T-helper 1 cell (primary cell): ENCODE measurements at regions not wholly inside any gene's neighbourhood (a gene's known extent, or its start where the extent isn't known, plus 50 kb on each side); places are given as distances from the start of the nearest gene placed in this dataset.
"Not testable (repeated sequence)": the region's sequence is repeated elsewhere in the genome, so short reads cannot be mapped to it uniquely, and the experiment has no call there.

Experiments
- DNase-seq, 5 donors: peaks; one replicate each; pipeline ENCODE4 v3.0.0-alpha.2; 2012 to 2020

DNA sequence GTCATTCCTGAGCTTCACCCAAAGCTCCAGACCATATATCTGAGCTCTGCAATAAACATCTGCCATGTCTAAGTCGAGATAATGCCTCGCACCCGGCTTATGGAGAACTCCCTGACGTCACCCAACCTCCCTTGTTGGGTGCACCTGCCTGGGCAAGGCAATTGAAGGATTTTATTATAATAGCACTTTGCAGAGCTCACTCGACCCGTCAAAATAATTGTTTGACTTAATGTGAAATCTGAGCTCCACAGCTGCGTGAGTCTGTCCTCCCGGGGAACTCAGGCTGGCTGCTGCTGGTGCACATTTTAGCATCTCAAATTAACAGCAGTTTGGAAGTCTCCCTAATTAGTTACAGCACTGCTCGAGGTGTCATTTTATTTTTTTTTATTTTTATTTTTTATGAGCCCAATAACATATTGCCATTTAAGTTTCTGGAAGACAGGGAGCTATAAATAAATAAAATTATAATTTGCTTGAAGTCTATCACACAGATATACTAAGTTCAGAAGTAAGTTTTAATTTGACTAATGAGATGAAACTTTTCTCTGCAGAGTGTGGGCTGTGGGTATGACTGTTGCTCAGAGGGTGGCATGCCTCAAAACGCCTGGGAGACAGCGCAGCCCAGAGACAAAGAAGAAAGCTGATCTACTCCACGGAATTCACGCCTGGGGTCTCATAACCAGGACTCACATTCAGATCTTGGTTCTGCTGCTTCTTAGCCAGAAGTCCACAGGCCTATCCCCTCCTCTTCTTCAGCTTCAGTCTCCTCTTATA, 401.4 kb upstream of the C16orf82 start:
- peak in 1 of 5 donors; percentile 14 for DNase-seq

DNA sequence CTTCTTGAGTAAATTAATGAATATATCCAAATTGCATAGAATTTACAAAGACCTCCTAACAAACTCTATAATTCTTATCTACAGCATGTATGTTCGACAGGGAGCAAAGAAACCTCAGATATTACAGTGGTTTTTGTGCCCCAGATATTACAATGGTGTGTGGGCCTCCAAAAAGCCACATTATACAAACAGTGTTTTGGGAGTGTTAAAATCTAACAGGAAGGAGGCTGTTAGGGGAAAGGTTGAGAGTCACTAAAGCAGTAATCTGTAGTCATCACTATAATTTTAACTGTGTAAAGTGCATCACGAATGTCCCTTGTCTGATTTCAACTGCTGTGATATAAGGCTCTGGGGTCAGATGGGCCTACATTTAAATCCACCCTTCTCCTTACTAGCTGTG, 400.2 kb upstream of the C16orf82 start:
- no peak for DNase-seq

DNA sequence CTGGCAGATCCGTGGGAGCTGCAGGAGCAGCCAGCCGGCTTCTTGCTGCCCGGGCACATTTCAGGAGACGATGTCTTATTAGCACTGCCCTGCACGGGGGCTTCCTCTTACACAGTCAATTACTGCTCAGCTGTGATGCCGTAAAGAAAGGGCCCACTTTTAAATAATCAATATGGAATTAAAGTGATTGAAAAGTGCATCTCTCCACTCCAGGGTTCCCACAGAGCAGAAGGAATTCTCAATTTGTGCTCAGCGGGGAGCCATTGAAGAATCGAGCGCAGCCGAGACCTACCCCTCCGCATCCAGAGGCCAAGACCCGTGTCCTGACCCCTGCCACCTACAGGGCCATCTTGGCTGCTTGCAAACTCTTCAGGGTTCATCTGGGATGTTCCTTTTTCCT, 399.4 kb upstream of the C16orf82 start:
- no peak for DNase-seq

DNA sequence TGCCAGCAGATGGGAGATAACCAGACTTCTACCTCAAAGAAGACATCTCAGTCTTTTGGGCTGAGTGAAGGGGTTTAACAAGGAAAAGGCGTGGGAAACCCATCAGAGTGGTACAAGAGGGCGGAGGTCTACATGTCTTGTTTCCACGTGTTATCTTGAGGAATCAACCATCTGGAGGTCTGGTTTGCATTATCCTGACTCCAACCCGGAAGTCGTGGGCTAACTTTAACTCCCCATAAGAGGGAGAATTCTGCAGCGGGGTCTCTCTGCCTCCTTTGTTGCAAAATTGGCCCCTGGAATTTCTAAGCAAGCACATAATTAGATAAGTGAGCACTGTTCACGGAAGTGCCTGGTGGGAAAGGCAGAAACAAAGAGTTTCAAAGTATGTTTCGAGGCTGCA, 398.7 kb upstream of the C16orf82 start:
- no peak for DNase-seq

DNA sequence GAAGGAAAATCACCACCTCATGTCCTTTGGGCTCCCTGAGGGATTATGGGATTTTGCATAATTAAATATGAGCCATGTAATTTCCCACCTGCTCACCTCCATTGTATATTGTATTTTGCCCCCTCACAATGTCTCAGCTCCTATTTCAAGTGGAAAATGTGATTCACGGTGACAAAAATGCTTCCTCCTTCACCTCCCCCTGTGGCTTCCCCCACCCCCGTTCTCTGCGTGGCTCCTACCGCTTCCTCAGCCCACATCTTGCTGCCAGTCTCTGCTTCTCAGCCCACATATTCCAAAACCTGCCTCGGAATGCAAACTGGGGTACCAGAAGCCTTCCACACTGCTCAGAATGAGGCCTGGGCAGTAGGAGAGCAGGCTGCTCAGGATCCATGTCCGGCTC, 394.5 kb upstream of the C16orf82 start:
- no peak for DNase-seq

DNA sequence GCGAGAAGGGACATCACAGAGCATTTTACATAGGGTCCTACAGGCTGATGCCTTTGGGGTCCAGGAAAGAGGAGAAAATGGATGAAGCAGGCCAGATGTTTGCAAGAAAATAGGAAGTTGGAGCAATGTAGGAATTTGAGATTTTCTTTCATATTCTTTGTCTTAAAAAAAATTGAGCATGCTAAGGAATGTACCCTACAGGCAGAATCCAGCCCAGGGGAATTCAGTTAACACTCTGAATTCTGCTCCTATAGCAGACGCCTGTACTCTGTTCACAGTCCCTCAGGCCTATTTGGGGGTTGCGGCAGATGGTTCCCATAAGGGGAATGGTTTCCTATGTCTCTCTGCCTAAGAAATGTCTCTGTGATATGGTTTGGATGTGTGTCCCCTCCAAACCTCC, 393.7 kb upstream of the C16orf82 start:
- no peak for DNase-seq

DNA sequence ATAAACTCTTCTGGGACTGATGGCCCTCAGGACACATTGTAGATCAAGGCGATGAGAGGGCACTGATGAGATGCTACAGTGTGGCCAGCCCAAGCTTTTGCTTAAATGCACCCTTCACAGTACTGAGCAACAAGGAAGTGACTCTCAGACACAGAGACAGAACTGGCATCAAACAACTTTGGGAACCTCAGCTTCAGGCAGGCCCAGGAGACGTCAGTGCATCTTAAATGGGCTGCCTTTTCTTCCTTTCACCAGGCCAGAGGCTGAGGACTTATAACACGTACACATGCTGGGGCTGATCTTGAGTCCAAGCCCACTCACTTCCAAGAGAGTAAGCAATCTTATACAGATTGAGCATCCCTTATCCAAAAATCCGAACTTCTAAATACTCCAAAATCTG, 386.1 kb upstream of the C16orf82 start:
- no peak for DNase-seq

DNA sequence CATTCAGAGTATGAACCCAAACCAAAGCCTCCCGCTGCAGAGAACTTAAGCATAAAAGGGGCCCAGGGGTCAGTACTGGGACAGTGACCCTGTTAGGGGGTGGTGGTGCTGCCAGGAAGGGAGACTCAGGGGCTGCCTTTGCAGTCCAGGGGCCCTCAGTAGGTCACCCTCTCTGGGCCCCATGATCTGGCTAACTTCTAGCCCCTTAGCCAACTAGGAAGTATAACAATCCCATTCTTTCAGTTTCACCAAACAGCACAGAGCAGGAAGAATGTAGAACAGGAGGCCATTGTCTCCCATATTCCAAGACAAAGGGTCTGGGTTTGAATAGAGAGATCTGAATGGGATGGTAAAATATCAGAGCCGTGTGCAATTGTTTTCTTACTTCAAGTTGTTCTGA, 378.6 kb upstream of the C16orf82 start:
- DNase-seq = no peak

DNA sequence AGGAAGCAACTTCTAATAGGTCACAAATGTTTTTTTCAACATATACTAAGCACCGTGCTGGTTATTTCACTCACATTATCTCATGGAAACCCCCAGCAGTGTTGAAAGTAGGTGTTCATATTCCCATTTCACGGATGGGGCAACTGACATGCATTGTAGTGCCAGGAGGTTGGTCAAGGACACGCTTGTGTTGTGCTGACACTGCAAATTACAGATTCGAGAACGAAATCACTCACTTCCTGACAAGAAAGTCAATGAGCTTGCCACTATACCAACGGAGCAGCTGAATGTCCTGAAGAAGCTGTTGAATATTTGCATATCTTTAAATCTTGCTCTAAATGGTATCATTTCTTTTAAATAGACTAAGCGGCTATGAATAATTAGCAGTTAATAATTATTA, 378.0 kb upstream of the C16orf82 start:
- no peak for DNase-seq

DNA sequence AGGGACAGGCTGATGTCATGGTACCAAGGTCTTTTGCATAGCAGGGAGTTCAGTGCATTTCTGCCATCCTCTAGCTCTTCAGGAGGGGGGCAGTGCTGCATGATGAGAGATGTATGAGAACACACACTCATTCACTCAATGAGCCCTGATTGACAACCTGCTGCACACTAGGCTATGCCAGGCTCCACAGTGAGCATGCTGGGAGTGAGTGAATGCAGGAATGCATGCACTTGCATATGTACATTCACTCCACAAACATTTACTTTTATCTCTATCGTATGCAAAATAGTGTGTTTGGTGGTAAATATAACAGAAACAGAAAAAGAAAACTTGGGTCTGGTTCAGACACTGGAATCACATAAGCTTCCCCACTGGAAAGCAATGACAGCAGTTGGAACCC, 374.1 kb upstream of the C16orf82 start:
- DNase-seq = no peak

DNA sequence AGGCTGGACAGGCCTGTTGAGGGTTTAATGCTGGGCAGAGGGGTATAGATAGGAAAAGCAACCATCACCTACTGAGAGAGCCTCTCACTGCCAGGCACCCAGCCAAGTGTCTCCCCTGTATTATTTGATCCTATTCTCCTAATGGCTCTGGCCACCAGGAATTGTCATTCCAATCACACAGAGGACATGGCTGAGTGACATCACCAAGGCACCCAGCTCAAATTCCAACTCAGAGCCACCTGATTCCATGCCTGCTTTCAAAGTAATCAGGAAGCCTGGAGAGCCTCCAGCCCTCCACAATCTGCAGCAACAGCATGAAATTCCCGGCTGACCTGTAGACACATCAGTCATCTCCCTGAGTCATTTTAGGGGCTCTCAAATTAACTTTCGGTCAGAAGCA, 368.9 kb upstream of the C16orf82 start:
- no peak for DNase-seq

DNA sequence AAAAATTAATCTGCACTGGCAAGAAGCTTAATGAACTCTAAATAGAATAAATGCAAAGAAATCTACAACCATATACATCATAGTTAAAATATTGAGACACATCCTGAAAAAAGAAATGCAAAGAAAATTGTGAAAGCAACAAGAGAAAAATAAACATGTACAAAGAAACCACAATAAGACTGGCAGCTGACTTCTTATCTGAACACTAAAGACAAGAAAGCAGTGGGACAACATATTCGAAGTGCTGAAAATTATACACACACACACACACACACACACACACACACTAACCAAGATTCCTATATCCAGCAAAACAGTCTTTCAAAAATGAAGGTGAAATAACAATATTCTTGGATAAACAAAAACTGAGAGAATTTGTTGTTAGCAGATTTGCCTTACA, 366.5 kb upstream of the C16orf82 start:
- DNase-seq = no peak

DNA sequence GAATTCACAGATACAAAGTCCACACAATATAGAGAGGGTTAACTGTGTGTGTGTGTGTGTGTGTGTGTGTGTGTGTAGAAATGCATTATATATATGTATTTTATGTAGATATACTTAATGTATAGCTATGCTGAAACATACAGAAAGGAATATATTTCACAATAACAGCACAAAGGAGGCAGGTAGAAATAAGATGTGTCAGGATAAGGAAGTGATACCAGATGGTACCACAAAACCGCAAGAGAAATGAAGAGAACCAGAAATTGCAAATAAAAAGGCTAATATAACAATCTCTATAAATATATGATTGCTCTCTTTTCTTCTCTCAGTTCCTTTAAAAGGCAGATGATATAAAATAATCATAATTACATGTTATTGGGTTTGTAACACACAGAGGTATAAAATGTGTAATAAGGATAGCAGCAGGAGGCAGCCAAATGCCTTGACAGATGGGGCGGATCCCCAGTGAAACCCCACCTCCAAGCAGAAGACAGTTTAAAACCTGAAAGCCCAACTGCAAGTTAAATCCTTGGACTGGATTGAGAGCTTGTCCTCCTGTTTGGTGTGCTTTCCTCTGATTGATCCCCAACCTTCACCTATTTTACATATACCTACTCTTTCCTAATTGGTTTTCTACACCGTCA, 365.4 kb upstream of the C16orf82 start:
- no peak for DNase-seq

DNA sequence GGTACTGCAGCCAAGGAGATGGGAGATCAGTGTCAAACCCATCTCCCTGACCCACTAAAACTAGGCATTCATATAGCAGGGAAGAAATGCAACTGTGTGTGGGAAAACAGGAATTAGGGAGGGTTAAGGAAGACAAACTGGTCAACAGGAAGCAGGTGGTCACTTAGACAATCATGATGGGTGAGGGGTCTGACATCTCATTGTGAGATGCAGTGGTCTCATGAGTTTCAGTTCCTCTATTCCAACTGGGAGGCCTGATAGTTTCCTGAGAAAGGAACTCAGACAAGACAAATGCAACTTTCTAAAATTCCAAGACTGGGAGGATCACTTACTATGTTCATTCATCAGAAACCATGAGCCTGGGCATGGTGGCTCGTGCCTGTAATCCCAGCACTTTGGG, 361.4 kb upstream of the C16orf82 start:
- no peak for DNase-seq

DNA sequence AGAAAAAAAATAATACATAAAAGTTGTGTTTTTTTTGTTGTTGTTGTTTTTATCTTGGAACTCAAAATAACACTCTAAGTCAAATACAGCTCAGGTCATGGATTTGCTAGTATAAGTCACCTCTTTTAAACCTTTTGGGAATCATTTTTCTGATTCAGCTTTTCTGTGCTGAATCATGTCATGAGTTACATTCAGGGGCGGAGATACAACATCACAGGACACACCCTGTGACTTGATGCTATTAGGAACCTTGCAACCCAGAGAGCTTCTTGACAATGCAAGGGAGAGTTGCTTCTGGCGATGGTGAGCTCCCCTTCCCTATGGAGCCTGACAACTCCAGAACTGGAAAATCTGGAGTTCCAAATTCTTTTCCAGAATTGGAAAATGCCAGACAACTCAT, 358.3 kb upstream of the C16orf82 start:
- DNase-seq = no peak

DNA sequence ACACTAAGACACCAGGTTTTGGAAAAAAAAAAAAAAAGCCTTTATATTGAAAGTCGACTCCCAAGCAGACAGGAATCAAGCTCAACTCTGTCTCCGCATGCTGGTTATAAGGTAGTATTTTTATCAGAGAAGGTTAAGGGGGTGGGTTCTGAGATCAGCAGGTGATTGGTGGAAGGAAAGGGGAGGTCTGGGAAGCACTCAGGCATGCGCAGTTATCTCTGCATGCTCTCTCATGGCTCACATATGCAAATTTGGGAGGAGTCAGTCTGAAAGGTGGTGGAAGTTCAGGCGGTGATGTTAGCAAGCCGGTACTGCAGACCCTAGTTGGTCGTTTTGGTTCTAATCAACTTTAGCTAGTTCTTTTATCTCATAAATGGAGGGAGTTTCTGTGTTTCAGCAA, 357.6 kb upstream of the C16orf82 start:
- no peak for DNase-seq

DNA sequence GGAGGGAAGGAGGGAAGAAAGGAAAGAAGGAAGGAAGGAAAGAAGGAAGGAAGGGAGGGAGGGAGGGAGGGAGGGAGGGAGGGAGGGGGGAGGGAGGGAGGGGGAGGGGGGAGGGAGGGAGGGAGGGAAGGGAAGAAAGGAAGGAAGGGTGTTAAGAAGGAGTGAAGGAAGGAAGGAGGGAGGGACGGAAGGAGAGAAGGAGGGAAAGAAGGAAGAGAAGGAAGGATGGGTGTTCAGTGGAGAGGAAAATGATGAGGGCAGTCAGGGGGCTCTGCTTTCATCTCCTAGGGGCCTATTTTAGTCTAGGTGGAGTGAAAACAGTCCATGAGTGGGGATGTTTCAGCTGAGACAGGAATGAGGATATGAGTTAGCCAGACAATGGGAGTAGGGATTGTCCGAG, 357.0 kb upstream of the C16orf82 start:
- no peak for DNase-seq

DNA sequence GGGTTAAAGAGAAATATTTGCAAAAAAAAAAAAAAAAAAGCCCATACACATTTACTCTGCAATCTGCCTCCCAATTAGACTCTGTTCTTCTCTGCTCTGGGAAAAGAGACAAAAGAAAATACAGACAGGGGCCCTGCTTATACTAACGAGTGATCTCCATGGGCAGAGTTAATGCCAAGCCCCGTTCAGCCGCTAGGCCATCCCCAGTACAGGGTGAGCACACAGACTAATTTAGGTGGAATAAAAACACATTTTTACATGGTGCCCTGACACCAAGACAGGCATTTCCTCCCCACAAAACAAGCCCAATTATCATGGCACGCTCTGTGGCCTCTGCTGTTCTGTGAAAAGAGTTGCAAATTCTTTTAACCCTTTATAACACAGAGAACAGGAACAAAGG, 356.3 kb upstream of the C16orf82 start:
- no peak for DNase-seq

DNA sequence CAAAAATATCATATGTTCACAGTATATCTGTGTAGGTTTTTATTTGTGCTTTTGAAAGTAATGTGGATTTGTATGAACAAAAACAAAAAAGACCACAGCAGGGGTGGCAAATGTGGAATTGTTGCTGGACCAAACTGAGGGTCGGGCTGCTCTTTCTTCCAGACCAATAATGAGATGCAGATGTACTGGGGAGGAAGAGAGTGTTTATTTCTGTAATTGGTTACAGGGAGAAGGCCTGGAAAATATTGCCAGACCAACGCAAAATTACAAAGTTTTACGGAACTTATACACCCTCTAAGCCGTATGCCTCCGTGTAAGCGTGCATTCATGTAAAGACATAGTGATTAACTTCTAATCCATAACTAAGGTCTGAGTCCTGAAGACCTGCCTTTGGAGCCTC, 353.9 kb upstream of the C16orf82 start:
- no peak for DNase-seq

DNA sequence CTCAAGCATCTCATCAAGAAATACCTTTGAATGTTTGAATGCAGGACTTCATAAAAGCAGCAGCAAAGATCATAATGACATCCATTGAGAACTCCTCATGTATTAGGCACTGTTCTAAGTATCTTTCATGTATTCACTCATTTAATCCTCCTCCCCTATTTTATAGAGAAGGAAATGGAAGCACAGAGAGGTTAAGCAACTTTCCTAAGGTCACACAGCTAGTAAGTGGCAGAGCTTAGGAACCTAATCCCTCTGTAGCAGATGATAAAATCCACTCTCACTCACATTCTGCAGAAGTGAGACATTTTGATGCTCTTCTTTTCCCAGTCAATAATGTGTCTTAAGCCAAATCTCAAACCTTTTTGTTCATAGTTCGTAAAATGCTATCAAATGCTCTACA, 350.8 kb upstream of the C16orf82 start:
- no peak for DNase-seq

DNA sequence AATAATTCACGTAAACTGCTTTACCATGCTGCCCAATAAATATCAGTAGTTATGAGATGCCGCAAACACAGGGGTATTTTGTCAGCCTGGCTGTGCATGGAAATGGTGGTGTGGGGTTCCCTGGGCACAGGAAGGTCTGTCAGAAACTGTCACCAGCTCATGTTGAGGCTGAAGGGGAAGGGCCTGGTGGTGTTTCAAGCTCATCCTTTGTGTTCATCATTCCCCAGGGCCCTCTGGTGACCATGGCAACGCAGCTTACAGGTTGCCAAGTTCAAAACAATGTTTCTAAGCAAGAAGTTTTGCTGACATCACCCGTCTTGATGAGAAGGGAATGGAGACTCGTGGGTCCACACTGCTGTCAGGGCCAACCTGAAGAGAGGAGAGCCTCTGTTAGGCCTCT, 348.9 kb upstream of the C16orf82 start:
- DNase-seq = no peak

DNA sequence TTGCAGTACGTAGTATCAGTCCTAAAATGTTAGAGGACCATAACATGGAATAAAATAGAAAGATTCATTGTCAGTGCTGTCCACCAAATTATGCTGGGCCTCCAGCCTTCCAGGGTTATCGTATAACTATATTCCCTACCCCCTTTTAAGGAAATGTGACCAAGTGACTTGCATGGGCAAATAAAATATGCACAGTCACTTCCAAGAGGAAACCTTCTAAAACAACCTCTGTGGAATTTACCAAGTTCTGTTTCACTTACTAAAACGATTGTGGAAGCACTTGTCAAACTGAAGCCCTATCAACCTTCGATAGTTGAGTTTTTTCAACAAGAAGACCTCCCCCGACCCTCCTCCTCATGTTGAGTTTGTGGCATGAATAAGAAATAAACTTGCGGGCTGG, 345.4 kb upstream of the C16orf82 start:
- no peak for DNase-seq

DNA sequence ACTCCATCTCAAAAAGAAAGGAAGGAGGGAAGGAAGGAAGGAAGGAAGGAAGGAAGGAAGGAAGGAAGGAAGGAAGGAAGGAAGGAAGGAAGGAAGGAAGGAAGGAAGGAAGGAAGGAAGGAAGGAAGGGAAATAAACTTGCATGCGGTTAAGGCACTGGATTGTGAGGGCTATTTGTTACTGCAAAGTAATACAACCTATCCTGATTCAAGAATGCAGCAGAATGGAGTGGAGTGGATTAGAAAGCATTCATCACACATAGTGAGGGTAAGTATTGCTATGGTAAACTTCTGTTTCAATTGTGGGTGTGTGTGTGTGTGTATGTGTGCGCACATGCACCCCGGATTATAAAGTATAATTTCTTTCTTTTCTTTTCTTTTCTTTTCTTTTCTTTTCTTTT, 344.8 kb upstream of the C16orf82 start:
- DNase-seq = not testable (repeated sequence)

DNA sequence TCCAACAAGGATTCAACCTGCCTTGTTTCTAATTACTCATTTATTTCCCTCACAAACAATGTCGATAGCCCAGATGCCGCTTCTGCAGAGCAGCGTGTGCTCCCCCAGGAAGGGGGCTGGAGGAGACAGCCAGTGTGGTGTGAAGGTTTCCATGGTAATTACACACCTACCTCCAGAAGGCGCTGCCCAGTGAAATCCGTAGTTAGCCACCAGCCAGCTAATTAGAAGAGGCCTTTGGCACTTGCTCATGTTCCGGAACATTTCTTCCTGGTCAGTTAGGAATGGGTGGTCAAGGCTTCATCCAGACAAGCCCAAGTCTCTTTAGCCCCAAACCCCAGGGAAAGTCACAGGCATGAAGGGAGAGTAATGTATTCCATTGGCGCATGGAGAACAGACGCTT, 342.5 kb upstream of the C16orf82 start:
- no peak for DNase-seq

DNA sequence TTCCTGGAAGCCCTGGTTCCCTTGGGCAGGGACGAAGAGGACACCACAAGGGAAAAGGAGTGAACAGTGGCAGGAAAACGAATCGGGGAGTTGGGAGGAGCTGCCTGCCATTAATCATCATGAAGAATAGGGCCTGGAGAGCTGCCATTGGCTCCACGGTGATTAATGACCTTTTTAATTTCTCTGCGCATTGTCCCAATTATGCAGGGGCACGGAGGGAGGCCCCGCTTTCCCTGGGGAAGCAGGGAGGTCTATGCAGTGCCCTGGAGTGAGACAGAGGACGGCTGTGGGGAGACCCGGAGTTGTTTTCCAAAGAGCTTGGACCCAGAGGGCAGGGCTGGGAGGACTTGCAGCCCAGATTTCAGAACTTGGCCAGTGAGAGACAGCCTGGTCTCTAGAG, 338.9 kb upstream of the C16orf82 start:
- DNase-seq = no peak
